HCT116 (cell line): ENCODE measurements at regions not wholly inside any gene's neighbourhood (a gene's known extent, or its start where the extent isn't known, plus 50 kb on each side); places are given as distances from the start of the nearest gene placed in this dataset.

ENCODE experiments used
- ATAC-seq: fragments of 200-7000 bp; cut with Tn5 transposase; 2 replicates; pipeline ENCODE4 v1.9.1; 2020; ENCODE audit warnings: mild to moderate bottlenecking, moderate library complexity
- BruUV-seq: library from RNA; stranded (reverse); fragments of 400-500 nt; replicated peaks from 2 replicates; lab custom pipeline; 2021; lab: Mats Ljungman, UMichigan
- CTCF ChIA-PET: fragments of 300-600 bp; sonication (Branson Sonifier 250); formaldehyde crosslinking; loops from one replicate; lab custom pipeline; 2021; ENCODE audit warnings: antibody characterized with exemption; lab: Charles Lee
- POLR2A ChIA-PET: fragments of 300-600, 350-600 bp; sonication (Branson Sonifier 250); formaldehyde crosslinking; loops from one replicate; lab custom pipeline; 2021; ENCODE audit warnings: antibody characterized with exemption; lab: Charles Lee
- RAD21 ChIA-PET, 2 experiments: fragments of 300-600 bp; sonication (Branson Sonifier 250); formaldehyde crosslinking; loops; one replicate each; lab custom pipeline; 2023; ENCODE audit warnings: low total read pairs in 2 of 2; ENCODE audit not compliant: uncharacterized antibody in 2 of 2, unreplicated experiment in 2 of 2, low non-redundant PET in 1 of 2; lab: Charles Lee
- DNase-seq: peaks from one replicate; pipeline ENCODE4 v3.0.0-alpha.2; 2010; ENCODE audit warnings: low read depth, low spot score
- H2AFZ ChIP-seq: fragments of 200-600 bp; shearing (Covaris generic), sonication (generic); 2 replicates; pipeline ENCODE4 v1.6.1; 2017; ENCODE audit warnings: low read depth, mixed run types, mixed read lengths, antibody characterized with exemption, low read length; ENCODE audit not compliant: poor library complexity, severe bottlenecking
- H3K27ac ChIP-seq: 2 replicates; pipeline ENCODE4 v1.5.1; 2012; ENCODE audit warnings: low read depth, low read length
- H3K27me3 ChIP-seq: fragments of 200-600 bp; sonication (generic); 2 replicates; pipeline ENCODE4 v1.6.1; 2016; ENCODE audit warnings: mixed run types, low read length, mixed read lengths; ENCODE audit not compliant: insufficient read depth
- H3K36me3 ChIP-seq, 2 experiments: fragments of 200-500 bp in 1 of 2; fragments of 200-600 bp in 1 of 2; sonication (Bioruptor generic) in 1 of 2; sonication (generic) in 1 of 2; 2 replicates each; pipeline versions ENCODE4 v1.5.1 to v1.6.1; 2014 to 2016; ENCODE audit warnings: low read length in 2 of 2, inconsistent platforms in 1 of 2, mixed read lengths in 1 of 2, mixed run types in 1 of 2; ENCODE audit not compliant: insufficient read depth in 2 of 2, control insufficient read depth in 1 of 2
- H3K4me1 ChIP-seq, 2 experiments: fragments of 200-600 bp in 1 of 2; sonication (generic) in 1 of 2; 2 replicates each; pipeline versions ENCODE4 v1.5.1 to v1.6.1; 2012 to 2017; ENCODE audit warnings: low read length in 2 of 2, inconsistent platforms in 1 of 2, mild to moderate bottlenecking in 1 of 2, mixed read lengths in 1 of 2, mixed run types in 1 of 2, moderate library complexity in 1 of 2; ENCODE audit not compliant: insufficient read depth in 2 of 2, control insufficient read depth in 1 of 2
- H3K4me2 ChIP-seq: fragments of 200-600 bp; sonication (generic); 2 replicates; pipeline ENCODE4 v1.6.1; 2017; ENCODE audit warnings: mixed run types, low read length, mixed read lengths
- H3K4me3 ChIP-seq, 2 experiments: fragments of 200-600 bp in 1 of 2; sonication (generic) in 1 of 2; replicated peaks in 1 of 2; 2 replicates each; pipeline ENCODE4 v1.5.1; 2011 to 2016; ENCODE audit warnings: low read length in 2 of 2, control low read depth in 1 of 2, low read depth in 1 of 2, mild to moderate bottlenecking in 1 of 2, mixed read lengths in 1 of 2, mixed run types in 1 of 2
- H3K79me2 ChIP-seq: fragments of 200-600 bp; sonication (generic); 2 replicates; pipeline ENCODE4 v1.6.1; 2017; ENCODE audit warnings: mild to moderate bottlenecking, mixed run types, low read length, moderate library complexity, mixed read lengths; ENCODE audit not compliant: insufficient read depth
- H3K9ac ChIP-seq: fragments of 200-600 bp; sonication (generic); 2 replicates; pipeline ENCODE4 v1.6.1; 2016; ENCODE audit warnings: low read length, mixed read lengths
- H3K9me2 ChIP-seq: fragments of 200-600 bp; sonication (generic), shearing (Covaris generic); 2 replicates; pipeline ENCODE4 v1.6.1; 2017; ENCODE audit warnings: mixed run types, mild to moderate bottlenecking, moderate library complexity; ENCODE audit not compliant: insufficient read depth
- H3K9me3 ChIP-seq, 2 experiments: fragments of 200-500 bp in 1 of 2; fragments of 200-600 bp in 1 of 2; sonication (Bioruptor generic) in 1 of 2; sonication (generic) in 1 of 2; 2 replicates each; pipeline ENCODE4 v1.6.1; 2014 to 2017; ENCODE audit warnings: low read length in 2 of 2, mixed read lengths in 2 of 2, inconsistent platforms in 1 of 2, low read depth in 1 of 2, mild to moderate bottlenecking in 1 of 2, mixed run types in 1 of 2, moderate library complexity in 1 of 2; ENCODE audit not compliant: control insufficient read depth in 1 of 2, insufficient read depth in 1 of 2
- H4K20me1 ChIP-seq: fragments of 200-600 bp; sonication (generic), shearing (Covaris generic); 2 replicates; pipeline ENCODE4 v1.6.1; 2017; ENCODE audit warnings: mixed run types, mild to moderate bottlenecking, moderate library complexity; ENCODE audit not compliant: insufficient read depth
- CBX3 ChIP-seq: IDR thresholded peaks from 2 replicates; pipeline ENCODE4 v1.6.1; 2012; ENCODE audit warnings: low read depth
- CEBPB ChIP-seq: IDR thresholded peaks from 2 replicates; pipeline ENCODE4 v1.6.1; 2012; ENCODE audit warnings: low read depth
- EGR1 ChIP-seq: IDR thresholded peaks from 2 replicates; pipeline ENCODE4 v1.6.1; 2012; ENCODE audit warnings: low read depth
- EZH2 ChIP-seq: fragments of 200-600 bp; sonication (generic); IDR thresholded peaks from 2 replicates; pipeline ENCODE4 v1.6.1; 2017; ENCODE audit warnings: antibody characterized with exemption, mixed run types
- EZH2phosphoT487 ChIP-seq: fragments of 200-600 bp; IDR thresholded peaks from 2 replicates; pipeline ENCODE4 v1.6.1; 2018; ENCODE audit warnings: antibody characterized with exemption, borderline replicate concordance
- FOSL1 ChIP-seq: IDR thresholded peaks from 2 replicates; pipeline ENCODE4 v1.6.1; 2012; ENCODE audit warnings: low read depth
- POLR2A ChIP-seq: IDR thresholded peaks from 2 replicates; pipeline ENCODE4 v1.7.0; 2011; ENCODE audit warnings: borderline replicate concordance; ENCODE audit not compliant: insufficient read depth, insufficient read length; ENCODE audit errors: extremely low read depth
- POLR2AphosphoS5 ChIP-seq: IDR thresholded peaks from 2 replicates; pipeline ENCODE4 v1.6.1; 2011; ENCODE audit warnings: mild to moderate bottlenecking, low read depth, low read length, moderate library complexity
- RAD21 ChIP-seq: IDR thresholded peaks from 2 replicates; pipeline ENCODE4 v1.6.1; 2012; ENCODE audit warnings: low read depth, mild to moderate bottlenecking
- SIN3A ChIP-seq: IDR thresholded peaks from 2 replicates; pipeline ENCODE4 v1.6.1; 2012; ENCODE audit warnings: low read depth
- SP1 ChIP-seq: IDR thresholded peaks from 2 replicates; pipeline ENCODE4 v1.6.1; 2012; ENCODE audit warnings: low read depth
- SRF ChIP-seq: IDR thresholded peaks from 2 replicates; pipeline ENCODE4 v1.6.1; 2012; ENCODE audit warnings: low read depth
- TCF7L2 ChIP-seq: IDR thresholded peaks from 2 replicates; pipeline ENCODE4 v1.7.0; 2011; ENCODE audit warnings: borderline replicate concordance, inconsistent platforms; ENCODE audit not compliant: insufficient read depth, insufficient read length; ENCODE audit errors: extremely low read depth
- YY1 ChIP-seq: IDR thresholded peaks from 2 replicates; pipeline ENCODE4 v1.6.1; 2011; ENCODE audit warnings: low read length, low read depth, moderate library complexity, mild to moderate bottlenecking; ENCODE audit not compliant: insufficient replicate concordance; ENCODE audit errors: extremely low read depth
- ZFX ChIP-seq: fragments of 450-650 bp; IDR thresholded peaks from 2 replicates; pipeline ENCODE4 v1.6.1; 2017
- ZNF274 ChIP-seq: fragments of 200-500 bp; sonication (Bioruptor generic); IDR thresholded peaks from 2 replicates; pipeline ENCODE4 v1.6.1; 2014; ENCODE audit warnings: mild to moderate bottlenecking, low read depth, low read length, inconsistent platforms
- intact Hi-C: fragments of 100-400 bp; cut with micrococcal nuclease; formaldehyde crosslinking; loops from 2 replicates; pipeline ENCODE4 v1.10.0; 2022
- TF ChIP-seq, protein P1 (sequence below): IDR thresholded peaks from 2 replicates; pipeline ENCODE4 v1.6.1; 2012
- TF ChIP-seq, protein P2 (sequence below): IDR thresholded peaks from 2 replicates; pipeline ENCODE4 v1.6.1; 2012

DNA sequence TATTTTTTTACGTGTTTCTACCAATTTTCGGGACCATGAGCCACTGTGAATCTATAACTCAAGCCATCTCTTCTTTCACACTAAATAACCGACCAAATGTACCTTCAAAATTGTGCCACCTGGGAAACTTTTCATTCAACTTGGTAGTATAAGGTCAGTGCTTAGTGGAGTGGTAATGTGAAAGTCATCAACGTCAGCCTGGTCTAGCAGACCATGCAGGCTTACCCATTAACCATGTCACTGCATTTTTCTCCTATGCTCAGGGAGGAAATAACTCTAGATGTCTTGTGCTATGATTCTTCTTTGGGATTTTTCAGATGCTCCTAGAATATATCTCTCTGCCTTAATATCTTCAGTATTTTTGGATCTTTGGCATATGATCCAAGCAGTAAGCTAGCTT lies 1075.4 kb upstream of the POT1 start:
- no peak overlapping the region for H3K27ac ChIP-seq
- no peaks in the 10 kb centered on the region for H3K27me3 ChIP-seq
- ATAC-seq (no peak), DNase-seq (no peak)
- no peak overlapping the region for H3K4me2 ChIP-seq
- intact Hi-C loops: no loop called here
- CTCF ChIA-PET: no interaction called here
- H2AFZ ChIP-seq: no peak overlapping the region
- H3K36me3 ChIP-seq: no peaks in the 10 kb centered on the region
- H4K20me1 ChIP-seq: no peaks in the 10 kb centered on the region
- no peak overlapping the region for H3K9ac ChIP-seq
- H3K9me3 ChIP-seq: no peaks in the 10 kb centered on the region
- no peaks in the 10 kb centered on the region for H3K9me2 ChIP-seq
- H3K79me2 ChIP-seq: no peaks in the 10 kb centered on the region
- BruUV-seq: no TSS peak
- H3K4me3 ChIP-seq: no peak overlapping the region
- POLR2A ChIA-PET: no interaction called here
- TF ChIP-seq ZNF274: no peak
- TF ChIP-seq RAD21: no peak
- TF ChIP-seq POLR2AphosphoS5: no peak
- TF ChIP-seq, protein P1, sequence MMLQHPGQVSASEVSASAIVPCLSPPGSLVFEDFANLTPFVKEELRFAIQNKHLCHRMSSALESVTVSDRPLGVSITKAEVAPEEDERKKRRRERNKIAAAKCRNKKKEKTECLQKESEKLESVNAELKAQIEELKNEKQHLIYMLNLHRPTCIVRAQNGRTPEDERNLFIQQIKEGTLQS: no peak
- H3K4me1 ChIP-seq: no peaks in the 10 kb centered on the region
- RAD21 ChIA-PET: no interaction called here

DNA sequence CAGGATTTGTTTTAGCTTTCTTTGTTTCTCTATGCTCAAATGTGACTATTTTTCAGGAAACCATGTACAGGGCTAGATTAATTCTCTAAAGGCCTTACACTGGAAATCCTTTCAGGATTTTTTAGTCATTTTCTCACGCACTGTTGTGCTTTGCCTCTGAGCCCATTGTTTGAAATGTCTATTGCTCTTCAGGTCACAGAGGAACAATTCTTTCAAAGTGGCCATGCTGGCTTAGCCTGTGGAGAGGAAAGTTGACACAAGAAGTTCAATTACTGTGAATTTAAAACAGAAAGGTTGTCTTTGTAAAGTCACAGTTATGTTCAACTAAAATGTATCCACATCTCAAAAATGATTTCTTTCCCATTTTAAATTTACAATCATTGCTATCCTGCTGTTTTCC lies 1071.7 kb upstream of the POT1 start:
- no peaks in the 10 kb centered on the region for H3K9me2 ChIP-seq
- no peaks in the 10 kb centered on the region for H3K9me3 ChIP-seq
- no peaks in the 10 kb centered on the region for H3K27me3 ChIP-seq
- TF ChIP-seq SIN3A (no peak), CEBPB (no peak), ZFX (no peak), SRF (no peak), ZNF274 (no peak), YY1 (no peak), CBX3 (no peak), EGR1 (no peak), TCF7L2 (no peak), POLR2A (no peak), SP1 (no peak), EZH2phosphoT487 (no peak), FOSL1 (no peak), EZH2 (no peak)
- TF ChIP-seq, protein P2, sequence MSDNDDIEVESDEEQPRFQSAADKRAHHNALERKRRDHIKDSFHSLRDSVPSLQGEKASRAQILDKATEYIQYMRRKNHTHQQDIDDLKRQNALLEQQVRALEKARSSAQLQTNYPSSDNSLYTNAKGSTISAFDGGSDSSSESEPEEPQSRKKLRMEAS: no peak
- TF ChIP-seq, all 23 proteins: peak for 0
- Histone ChIP-seq H3K9ac (no peak overlapping the region), H3K4me2 (no peak overlapping the region), H3K27ac (no peak overlapping the region), H2AFZ (no peak overlapping the region), H3K4me1 (no peaks in the 10 kb centered on the region), H3K79me2 (no peaks in the 10 kb centered on the region), H3K4me3 (no peak overlapping the region), H3K36me3 (no peaks in the 10 kb centered on the region), H4K20me1 (no peaks in the 10 kb centered on the region)
- DNase-seq: no peak
- ATAC-seq: no peak
- BruUV-seq: no TSS peak
- intact Hi-C loops: no loop called here
- ChIA-PET POLR2A (no interaction called here), CTCF (no interaction called here), RAD21 (no interaction called here)
